ENCODE measurements at regions not wholly inside any gene's neighbourhood (a gene's known extent, or its start where the extent isn't known, plus 50 kb on each side); places are given as distances from the start of the nearest gene placed in this dataset.

GRCh38 chr2:14398641-14399040, 233.9 kb upstream of the LRATD1 start:
- TF ChIP-seq YY1 (IDR thresholded peaks at IDR 0.05; ENCODE audit: low read depth): no peak
- no peak for TF ChIP-seq RAD21 (IDR thresholded peaks at IDR 0.05; ENCODE audit: low read depth)
- TF ChIP-seq TAF1 (IDR thresholded peaks at IDR 0.05; ENCODE audit: low read depth): no peak
- TF ChIP-seq REST (IDR thresholded peaks at IDR 0.05; ENCODE audit: low read depth): no peak
- TF ChIP-seq ZBTB7A (IDR thresholded peaks at IDR 0.05; ENCODE audit: low read depth): no peak
- TF ChIP-seq EP300 (IDR thresholded peaks at IDR 0.05; ENCODE audit: borderline replicate concordance): no peak
- no peak for TF ChIP-seq NFIC (IDR thresholded peaks at IDR 0.05)
- no peak for TF ChIP-seq USF1 (IDR thresholded peaks at IDR 0.05)
- no peak for TF ChIP-seq CREB1 (IDR thresholded peaks at IDR 0.05; ENCODE audit: low read depth)

Data from Ishikawa (cell line).